Mesenteric fat pad (tissue), 1 donor: ENCODE measurements at regions not wholly inside any gene's neighbourhood (a gene's known extent, or its start where the extent isn't known, plus 50 kb on each side); places are given as distances from the start of the nearest gene placed in this dataset.
"Not testable (repeated sequence)": the region's sequence is repeated elsewhere in the genome, so short reads cannot be mapped to it uniquely, and the experiment has no call there.

ENCODE experiments used
- DNase-seq: peaks from one replicate; pipeline ENCODE4 v3.0.0-alpha.2; 2020; ENCODE audit warnings: low spot score
- donor health status: DM: yes; HTN: yes; CAD: no.

- no peak for DNase-seq
These were observed 110.6 kb upstream of the SIX2 start for GRCh38 chr2:45119855-45120254.

DNA sequence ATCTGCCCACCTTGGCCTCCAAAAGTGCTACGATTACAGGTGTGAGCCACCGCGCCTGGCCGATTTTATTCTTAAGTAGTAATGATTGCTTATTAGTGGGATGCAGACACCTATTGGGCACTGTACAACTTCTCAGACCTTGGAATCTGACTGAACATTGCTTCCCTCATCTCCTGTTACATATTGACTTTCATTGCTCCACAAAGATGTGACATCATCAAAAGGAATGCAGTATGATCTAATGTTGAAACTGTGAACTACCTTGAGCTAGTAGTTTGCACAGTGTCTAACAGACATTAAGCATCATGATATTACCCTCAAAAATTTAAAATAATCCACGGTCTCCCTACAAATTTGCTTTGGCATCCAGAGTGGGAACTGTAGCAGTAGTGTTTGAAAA is 109.8 kb upstream of the SIX2 start:
- no peak for DNase-seq

GRCh38 chr2:45117383-45117782 is 108.1 kb upstream of the SIX2 start:
- no peak for DNase-seq

GRCh38 chr2:45115181-45115580 is 105.9 kb upstream of the SIX2 start:
- DNase-seq: no peak

DNA sequence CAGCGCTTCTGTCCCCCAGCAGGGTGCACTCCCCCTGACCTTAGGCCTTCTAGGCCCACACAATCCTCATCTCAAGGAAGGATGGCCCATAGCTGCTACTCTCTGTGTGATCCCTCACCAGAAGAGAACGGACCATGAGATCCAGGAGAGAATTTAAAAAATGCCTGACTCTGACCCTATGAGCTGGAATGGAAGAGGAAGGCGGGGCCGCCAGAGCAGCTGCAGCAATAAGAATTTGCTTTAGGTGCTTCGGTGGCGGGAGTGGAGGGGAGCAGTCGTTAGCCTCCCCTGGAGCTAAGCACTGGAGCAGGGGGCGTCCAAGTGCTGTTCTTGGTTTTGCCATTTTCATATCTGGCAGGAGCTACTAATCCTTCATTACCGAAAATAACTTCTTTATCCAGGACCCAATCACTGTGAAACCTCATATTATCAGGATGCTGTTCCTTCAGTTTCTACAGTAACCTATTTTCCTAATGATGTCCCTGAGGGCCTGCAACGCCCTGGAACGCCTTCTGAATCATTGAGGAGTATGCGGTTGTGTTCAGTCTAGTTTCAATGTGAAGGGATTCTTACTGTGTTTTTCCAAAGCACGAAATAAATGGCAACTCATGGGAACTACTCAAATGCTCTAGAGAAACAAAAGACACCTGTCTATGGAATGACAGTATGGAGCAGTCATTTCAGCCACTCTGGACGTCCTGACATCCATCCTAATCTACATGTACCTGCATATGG is 105.1 kb upstream of the SIX2 start:
- no peak for DNase-seq

DNA sequence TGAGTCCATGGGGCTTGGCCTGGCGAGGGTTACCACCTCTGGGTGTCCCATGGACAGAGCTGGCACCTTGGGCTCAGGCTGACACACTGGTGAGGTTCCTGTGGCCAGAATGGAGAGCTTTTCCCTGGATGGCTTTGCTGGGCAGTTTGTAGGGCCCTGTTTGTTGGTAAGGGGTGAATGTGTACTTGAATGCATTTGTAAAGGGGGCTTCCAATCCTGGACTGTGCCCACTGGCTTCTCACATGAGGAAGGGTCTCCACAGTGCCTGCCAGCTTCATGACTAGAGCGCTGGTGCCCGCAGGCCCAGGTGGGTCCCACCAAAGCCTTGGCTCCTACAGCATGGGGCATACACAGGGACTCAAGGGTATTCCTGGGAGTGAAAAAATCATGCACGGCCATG is 103.5 kb upstream of the SIX2 start:
- DNase-seq: no peak

DNA sequence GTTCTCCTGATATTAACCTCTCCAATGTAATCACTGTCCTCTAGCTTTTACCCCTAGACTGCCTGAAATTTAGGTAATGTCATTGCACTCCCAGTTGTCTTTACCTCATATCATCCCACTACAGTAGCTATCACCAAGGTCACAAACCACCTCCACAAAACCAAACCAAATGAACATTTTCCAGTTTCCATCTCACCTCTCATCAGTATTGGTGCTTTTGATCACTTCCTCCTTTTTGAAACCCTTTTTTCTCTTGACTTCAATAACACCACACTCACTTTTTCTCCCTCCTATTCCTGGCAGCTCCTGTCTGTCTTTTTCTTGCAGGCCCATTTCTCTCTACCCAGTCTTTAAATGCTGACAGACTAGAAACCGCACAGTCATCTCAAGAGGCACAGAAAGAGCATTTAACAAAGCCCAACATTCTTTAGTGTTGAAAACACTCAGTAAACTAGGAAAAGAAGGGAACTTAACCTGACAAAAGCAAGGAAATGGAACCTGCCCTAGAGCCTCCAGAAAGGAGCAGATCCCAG is 95.9 kb upstream of the SIX2 start:
- no peak for DNase-seq

DNA sequence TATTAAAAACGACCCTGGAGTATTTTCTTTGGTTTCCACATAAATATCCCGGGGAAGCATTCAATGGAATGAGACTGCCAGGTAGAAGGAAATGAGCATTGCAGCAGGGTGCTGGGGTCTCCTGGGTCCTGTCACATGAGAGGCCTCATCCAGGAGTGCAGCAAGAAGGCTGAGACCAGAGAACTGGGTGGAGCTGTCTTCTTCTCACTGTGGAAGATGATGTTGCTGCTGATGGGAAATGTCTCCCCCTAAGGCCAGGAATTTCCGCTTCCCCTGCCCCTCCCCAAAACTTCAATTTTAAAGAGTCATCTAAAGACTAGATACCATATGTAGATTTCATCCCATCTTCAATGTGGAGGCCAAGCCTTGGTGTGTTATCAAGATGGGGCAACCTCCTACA is 95.2 kb upstream of the SIX2 start:
- no peak for DNase-seq

DNA sequence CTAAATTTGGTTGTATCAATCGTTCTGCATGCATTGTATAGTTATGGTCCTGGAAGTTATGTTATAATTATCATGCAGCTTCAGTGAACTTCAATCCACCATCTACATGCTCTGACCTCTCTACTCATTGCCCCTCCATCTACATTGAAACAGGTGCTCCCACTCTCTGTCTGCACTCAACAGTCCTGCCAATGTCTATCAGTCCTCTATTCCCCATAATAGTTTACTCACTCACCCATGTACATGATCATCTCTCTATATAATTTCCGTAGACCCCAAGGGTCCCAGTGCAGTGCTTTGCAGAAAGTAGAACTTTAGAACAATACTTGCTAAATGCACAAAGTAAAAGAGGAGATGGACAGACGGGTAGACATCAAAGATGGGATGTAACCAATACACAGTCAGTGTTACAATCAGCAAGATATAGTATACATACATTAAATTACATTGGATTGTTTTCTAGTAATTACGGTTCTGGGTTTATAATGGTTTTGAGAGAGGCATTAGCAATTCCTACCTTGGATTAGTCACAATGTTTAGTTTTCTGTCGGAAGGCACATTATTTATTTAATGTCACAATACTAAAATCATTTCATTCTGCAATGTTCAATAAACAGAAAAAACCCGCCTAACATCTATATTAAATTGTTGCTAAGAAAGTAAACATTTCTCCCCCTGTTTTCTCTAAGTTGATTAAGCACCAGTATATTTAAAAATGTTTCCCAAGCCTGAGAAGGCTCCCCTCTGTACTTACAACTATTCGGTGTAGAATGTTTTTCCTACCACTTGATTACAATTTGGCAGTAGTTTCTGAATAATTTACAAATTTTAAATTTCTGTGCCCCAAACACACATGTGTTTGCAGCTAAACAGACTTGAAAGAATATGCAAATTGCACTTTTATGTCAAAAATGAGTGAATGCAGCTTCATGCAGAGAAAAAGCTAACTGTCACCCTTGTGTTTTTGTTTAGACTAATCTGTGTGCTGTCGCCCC is 94.4 kb upstream of the SIX2 start:
- no peak for DNase-seq

GRCh38 chr2:45102579-45103117 is 93.4 kb upstream of the SIX2 start:
- DNase-seq: no peak

DNA sequence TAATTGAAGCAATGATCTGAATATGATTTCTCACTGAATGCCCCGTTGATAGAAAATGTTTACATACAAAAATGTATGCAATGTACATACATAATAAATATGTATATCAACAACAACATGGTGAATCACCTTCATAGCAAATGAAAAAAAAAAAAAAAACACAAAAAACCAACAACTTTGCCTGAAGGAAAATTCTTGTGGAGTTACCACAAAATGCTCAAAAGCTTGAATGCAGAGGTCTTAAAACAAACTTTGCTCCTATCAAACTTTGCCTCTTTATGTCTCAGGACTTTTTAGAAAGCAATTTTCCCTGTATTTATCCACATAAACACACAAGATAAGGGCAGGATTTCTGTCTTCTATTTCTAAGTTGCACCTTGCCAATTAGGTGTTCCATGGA is 92.9 kb upstream of the SIX2 start:
- no peak for DNase-seq

- DNase-seq: no peak
These were observed 87.7 kb upstream of the SIX2 start for GRCh38 chr2:45096996-45097395.

DNA sequence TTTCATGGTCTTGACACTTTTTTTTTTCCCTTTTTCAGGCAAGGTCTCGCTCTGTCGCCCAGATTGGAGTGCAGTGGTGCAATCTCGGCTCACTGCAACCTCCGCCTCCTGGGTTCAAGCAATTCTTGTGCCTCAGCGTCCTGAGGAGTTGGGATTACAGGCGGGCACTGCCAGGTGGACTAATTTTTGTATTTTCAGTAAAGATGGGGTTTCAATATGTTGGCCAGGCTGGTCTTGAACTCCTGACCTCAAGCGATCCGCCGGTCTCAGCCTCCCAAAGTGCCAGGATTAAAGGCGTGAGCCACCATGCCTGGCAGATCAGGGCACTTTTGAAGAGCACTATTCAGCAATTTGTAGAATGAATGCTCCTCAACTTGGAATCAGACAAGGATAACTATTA is 86.8 kb upstream of the SIX2 start:
- not testable (repeated sequence) for DNase-seq

- DNase-seq: no peak
These were observed 84.4 kb upstream of the SIX2 start for GRCh38 chr2:45093663-45094062.

- no peak for DNase-seq
These were observed 83.9 kb upstream of the SIX2 start for GRCh38 chr2:45093181-45093580.

DNA sequence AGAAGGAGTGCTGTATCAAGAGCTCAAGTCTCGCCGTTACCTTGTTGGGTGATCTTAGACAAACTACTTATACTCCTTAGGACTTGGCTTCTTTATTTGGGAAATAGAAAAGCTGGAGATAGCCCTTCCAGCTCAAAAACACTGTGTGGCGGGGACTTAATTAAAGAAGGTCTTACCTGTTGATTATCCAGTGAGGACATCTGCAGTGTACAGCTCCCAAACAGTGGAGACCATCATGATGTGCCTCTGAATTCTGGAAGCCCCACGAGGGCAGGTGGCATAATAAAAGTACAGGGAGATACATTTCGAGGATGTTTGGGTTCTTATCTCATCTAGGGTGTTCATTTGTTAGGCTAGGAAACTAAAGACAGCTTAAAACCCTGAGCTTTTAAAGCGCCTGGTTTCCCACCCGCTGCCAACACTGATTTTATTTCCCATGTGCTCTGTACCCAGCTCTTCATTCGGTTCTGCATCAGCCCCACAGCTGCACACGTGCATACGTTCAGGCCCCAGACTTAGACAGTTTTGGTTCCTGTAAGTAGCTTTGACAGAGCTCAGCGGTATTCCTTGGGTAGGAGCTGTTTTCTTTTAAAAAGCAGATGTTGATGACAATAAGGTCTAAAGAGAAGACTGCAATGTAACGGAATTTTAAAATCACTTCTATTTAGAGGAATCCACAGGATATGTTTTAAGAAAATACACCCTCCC is 80.5 kb upstream of the SIX2 start:
- no peak for DNase-seq

DNA sequence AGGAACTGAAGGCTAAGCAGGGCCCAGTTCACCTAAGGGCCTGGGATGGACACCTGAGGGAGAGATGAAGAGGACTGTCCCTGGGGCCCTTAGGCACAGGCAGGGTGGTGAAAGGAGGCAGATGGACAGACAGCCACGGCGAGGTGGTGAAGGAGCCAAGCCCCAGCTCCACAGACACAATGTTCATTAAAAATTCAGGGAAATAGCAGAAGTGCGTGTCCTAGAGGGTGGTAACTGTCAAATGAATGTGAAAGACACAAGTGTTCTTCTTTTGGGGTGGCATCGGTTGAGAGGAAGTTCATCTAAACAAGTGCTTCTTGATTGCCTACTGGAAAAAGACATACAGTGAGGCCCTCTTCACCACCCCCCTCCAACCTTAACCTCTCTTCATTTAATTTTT is 76.2 kb upstream of the SIX2 start:
- DNase-seq: no peak

GRCh38 chr2:45084361-45085020 is 75.2 kb upstream of the SIX2 start:
- no peak for DNase-seq

- no peak for DNase-seq
These were observed 73.9 kb upstream of the SIX2 start for GRCh38 chr2:45083175-45083574.

- DNase-seq: no peak
These were observed 65.5 kb upstream of the SIX2 start for GRCh38 chr2:45074713-45075112.

- DNase-seq: peak; percentile 84
These were observed 63.6 kb upstream of the SIX2 start for GRCh38 chr2:45072862-45073237.
